NCI-H345 (cell line): ENCODE measurements at regions not wholly inside any gene's neighbourhood (a gene's known extent, or its start where the extent isn't known, plus 50 kb on each side); places are given as distances from the start of the nearest gene placed in this dataset.

Experiments
- DNase-seq: peaks from one replicate; lab custom pipeline; 2025; lab: John Stamatoyannopoulos, UW

GRCh38 chr5:165188556-165189175, 1683.2 kb downstream of the MAT2B start:
- DNase-seq: no peak

DNA sequence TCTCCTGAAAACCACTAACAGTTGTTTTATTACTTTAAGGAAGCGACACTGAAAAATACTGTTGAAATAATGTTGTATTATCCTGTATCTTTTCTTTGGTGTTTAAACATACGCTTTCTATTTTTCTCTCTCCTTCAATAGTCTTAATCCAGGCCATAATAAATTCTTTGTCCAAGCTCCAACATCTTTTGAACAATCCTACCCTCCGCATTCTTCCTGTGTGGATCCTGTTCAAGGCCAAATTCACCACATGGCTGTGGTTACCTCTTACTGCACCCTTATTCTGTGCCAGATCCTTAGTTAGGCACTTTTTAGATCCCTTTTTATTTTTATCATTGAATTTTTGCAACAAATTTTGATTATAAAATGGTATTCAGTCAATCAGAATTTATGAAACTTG, 1691.5 kb downstream of the MAT2B start:
- DNase-seq: no peak

DNA sequence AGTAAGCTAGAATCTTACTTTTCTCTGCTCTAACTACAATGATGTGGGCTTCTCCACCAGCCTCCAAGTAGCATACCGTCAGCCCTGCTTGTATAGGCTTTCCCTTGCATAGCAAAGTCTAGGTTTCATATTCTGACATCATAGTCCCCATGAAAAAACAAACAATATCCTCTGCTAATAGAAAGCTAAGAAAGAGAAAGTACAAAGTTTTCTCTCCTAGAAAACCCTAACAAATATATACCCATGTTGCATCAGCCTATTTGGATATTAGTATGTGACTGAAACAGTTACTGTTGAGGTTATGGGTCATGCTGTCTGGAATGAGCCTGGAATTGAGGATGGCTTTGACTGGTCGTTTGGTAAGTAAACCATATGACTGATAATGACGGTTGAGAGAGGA, 1696.0 kb downstream of the MAT2B start:
- DNase-seq: no peak

DNA sequence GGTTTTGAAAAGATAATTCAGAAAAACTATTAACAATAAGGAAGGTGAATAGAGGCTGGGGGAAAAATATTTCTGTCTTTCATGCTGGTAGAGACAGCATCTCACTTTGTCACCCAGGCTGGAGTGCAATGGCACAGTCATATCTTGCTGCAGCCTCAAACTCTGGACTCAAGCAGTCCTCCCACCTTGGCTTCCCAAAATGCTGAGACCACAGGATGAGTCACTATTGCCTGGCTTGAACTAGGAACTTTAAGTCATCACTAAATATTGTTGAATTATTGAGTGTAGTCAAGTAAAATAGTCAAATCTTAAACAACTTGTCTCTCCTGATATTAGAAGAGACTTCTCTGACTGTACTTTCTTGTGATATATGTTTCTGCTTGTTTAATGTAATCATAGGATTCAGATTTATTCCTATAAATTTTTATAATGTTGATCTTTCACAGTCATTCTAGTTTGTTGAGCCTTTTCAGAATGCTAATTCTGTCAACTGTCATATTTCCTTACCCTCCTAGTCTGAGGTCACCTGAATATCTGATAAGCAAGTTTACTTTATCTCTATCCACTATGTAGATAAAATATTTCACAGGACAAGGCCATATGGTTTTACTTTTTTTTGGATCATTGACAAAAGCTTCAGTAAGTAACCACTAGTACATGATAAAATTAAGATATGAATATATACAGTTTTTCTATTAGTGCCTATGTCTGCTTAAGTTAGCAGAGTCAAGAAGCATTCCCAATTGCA, 1696.5 kb downstream of the MAT2B start:
- no peak for DNase-seq

GRCh38 chr5:165202519-165202910, 1697.1 kb downstream of the MAT2B start:
- no peak for DNase-seq

DNA sequence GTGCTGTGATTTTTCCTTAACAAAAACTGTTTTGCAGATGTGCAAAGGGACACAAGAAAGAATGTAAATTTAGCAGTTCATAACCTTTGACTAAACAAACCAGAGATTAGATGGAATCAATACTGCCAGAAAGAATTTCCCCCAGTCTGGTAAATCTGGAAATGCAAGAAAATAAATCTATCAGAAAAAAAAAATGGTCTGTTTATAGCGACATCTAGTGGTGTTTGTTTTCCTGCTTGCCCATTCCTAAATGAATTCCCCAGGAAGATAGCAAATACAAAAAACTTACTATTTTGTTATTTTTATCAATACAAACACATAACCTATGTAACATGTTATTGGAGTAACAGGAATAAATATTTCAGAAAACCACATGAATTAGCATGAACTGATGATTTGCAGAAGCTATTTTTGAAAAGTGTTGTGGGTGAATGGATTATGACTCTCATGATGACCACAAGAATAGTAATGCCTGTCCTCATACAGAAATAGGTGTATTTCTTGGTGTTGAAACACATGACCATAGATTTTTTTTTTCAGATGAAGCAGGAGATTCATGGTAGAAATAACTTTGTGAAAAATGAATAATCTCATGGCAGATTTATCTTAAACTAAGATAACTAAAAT, 1703.8 kb downstream of the MAT2B start:
- DNase-seq: no peak

DNA sequence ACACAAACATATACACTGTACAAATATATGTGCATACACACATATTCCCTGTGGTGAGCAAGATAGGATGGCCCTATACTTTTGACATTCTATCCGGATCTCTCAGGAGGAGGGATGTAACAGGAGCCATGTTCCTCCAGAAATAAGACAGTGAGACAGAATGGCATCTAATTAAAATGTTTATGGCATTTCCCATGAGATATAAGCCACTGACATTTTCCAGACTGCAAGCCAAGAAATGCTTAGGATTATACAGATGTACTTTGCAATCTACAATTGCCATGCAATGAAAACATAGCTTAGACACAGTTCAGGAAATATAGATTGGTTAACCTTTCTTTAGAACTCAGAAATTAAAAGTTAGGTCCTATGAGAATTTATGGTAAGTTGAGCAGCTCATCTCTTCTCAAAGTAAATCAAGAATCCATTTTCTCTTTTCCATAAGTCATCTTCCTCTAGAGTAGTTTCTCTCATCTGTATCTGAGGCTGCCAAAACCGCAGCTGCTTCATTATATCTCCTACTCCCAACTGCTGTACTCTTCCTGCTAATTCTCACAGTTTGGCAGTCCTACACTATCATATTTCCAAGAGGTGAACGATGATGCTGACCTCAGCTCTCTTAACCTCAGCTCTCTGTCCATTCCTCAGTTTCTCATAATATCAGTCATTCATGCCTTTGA, 1719.1 kb downstream of the MAT2B start:
- DNase-seq: no peak

DNA sequence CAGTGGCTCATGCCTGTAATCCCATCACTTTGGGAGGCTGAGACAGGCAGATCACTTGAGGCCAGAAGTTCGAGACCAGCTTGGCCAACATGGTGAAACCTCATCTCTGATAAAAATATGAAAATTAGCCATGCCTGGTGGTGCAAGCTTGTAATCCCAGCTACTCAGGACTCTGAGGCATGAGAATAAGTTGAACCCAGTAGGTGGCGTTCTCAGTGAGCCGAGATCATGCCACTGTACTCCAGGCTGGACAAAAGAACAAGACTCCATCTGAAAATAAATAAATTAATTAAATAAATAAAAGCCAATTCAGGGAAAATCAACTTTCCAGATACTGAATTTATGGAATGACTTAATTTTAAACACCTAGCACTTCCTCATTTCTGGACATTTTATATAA, 1722.1 kb downstream of the MAT2B start:
- DNase-seq: no peak

DNA sequence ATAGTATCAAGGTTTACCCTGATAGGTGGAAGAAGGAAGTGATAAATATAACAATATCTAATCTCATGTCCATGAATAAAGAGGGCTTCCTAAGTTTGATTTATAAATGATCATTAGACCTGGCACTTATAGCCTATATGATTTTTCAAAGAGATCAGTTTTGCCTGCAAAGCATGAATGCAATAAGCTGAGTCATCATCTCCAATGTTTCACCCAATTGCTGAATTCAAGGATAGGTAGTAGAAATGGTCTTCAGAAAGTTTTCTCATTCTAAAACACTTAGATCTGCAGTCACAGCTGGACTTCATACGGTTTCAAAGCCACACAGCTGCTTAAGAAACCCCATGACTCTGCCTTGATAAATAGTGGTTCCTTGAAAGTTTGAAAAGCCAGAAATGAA, 1722.8 kb downstream of the MAT2B start:
- no peak for DNase-seq

DNA sequence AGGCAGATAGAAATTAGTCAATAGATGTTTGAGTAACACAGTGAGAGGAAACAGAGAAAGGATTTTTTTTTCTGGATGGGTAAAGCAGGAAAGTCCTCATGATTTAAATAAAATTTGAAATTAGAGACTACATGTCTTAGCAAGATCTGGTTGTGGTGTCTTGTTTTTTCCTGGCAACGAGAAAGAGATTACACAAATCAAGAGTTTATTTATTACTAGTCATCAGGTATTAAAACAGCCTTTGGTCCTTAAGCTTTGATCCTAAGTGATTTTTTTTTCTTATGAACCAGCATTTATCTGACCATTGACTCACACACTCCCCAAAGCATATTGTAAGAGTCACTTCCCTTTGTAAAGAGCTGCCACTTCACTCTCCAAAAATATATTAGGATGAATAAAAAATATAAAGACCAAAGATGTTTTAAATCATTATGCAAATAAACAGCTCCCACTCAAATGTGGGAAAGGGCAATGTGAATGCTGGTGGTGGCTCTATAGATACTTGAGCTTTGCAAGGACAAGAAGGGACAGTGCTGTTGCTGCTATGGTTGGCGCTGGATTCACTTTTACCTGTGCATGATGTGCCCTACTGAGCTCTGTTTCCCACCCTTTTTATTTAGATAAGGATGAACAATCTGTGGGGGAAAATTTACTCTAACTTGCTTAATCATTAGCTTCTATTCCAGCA, 1726.5 kb downstream of the MAT2B start:
- no peak for DNase-seq

DNA sequence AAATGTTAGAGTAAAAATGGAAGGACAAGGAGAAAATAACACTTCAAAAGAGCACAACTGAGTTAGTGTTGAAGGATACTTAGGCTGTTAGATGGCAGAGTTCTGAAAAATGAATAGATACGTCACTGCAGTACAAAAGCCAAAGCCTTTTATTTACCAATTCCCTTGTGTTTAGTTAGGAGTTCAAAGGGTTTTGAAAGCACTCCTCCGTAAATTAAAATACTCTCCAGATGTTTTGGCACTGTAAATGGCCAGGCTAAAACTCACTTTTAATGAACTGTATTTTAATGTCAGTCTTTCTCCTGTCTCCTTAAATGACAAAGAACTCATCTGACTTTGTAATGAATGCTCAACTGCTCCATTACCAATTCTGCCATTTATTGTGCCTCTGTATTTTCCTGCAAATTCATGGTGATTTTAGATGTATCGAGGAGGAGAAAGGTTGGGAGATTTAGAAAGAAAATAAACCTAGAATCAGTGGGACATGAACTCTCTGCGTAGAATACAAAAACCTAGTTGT, 1727.2 kb downstream of the MAT2B start:
- no peak for DNase-seq

DNA sequence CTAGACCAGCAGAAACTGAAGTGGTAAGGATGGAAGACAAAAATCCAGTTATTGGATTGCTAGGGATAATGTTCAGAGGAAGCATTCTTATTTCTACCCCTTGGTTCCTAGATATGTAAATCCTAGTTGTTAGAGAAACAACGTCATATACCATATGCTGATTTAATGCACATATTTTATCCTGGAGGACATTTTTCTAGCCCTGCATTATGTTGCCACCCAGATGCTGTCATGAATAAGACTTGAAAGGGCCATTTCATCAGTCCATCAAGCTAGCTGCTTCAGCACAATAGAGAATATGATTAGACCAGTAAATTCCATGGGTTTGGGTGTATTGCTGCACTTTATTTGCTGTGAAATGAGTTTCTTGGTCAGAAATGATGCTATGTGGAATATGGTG, 1736.4 kb downstream of the MAT2B start:
- no peak for DNase-seq

DNA sequence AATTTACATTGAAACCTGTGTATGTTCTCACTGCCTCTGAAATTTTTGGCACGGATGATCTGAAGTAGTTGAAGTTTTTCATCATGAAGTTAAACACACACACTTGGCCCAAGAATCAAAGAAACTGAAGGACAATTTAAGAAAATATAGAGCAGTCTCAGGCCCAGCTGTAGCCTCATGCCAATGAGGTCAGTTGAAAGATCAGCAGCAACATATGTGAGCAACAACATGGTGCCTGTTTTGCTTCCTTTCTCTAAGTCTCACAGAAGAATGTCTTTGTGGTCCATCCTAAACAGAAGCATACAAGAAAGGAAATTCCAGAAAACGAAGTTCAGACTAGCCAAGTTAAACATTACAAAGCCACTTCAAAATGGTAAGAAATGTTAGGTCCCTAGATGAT, 1737.2 kb downstream of the MAT2B start:
- DNase-seq: no peak

DNA sequence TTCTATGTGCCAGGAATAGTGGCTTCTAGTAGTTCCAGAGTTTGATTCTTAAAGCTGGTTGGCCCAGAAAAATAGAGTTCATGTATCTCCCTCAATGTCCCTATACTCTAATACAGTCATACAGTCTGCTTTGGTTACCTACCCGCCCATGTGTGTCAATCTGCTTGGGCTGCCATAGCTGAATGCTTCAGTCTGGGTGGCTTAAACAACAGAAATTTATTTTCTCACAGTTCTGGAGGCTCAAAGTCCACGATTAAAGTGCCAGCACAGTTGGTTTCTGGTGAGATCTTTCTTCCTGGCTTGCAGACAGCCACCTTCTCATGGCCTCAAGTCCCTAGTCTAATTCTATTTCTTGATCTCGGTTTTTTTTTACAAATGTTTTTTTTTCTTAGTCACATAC, 1739.0 kb downstream of the MAT2B start:
- DNase-seq: no peak

- no peak for DNase-seq
Observed at GRCh38 chr5:165258197-165258771, 1752.9 kb downstream of the MAT2B start.

DNA sequence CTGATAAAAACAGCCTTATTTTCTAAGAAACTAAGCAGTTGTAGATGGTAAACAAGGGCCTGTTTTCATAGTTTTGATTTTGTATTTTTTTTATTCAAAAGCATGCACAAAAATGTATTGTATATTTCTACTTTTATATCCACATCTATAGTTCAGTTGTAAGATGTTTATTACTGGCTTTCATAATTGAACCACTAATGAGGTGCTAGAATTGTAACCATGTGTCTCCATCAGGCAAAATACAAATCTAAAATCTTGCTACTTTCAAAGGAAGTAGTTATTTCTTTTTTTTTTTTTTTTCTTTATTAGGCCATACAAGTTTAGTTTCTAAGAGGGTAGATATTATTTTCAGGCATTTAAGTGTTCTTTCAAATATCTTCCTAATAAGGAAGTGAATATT, 1755.0 kb downstream of the MAT2B start:
- DNase-seq: no peak

GRCh38 chr5:165263536-165263935, 1758.1 kb downstream of the MAT2B start:
- DNase-seq: no peak

- DNase-seq: no peak
Observed at GRCh38 chr5:165266939-165267338, 1761.5 kb downstream of the MAT2B start.

GRCh38 chr5:165272436-165272835, 1767.0 kb downstream of the MAT2B start:
- DNase-seq: no peak

- DNase-seq: no peak
Observed at GRCh38 chr5:165277661-165278060, 1772.2 kb downstream of the MAT2B start.

GRCh38 chr5:165282491-165282890, 1777.1 kb downstream of the MAT2B start:
- DNase-seq: no peak

GRCh38 chr5:165286692-165287091, 1781.3 kb downstream of the MAT2B start:
- DNase-seq: no peak
